Body of pancreas (tissue), 4 donors: ENCODE measurements at regions not wholly inside any gene's neighbourhood (a gene's known extent, or its start where the extent isn't known, plus 50 kb on each side); places are given as distances from the start of the nearest gene placed in this dataset.

Source experiments
- ATAC-seq: fragments of 150-250 bp; one replicate; pipeline ENCODE4 v1.9.1; 2016
- DNase-seq, 4 donors: peaks; one replicate each; pipeline ENCODE4 v3.0.0-alpha.2; 2019
- H3K27ac ChIP-seq, 4 donors: fragments of 200-600 bp; sonication (generic); 1 replicate in 3 of 4; 2 replicates in 1 of 4; pipeline versions ENCODE4 v1.5.1 to v1.6.1; 2016 to 2019; ENCODE audit warnings: mild to moderate bottlenecking in 1 of 4, mixed read lengths in 1 of 4, moderate library complexity in 1 of 4
- H3K27me3 ChIP-seq, 2 donors: fragments of 200-600 bp; sonication (generic); one replicate each; pipeline ENCODE4 v1.6.0; 2016; ENCODE audit warnings: mild to moderate bottlenecking in 1 of 2
- H3K36me3 ChIP-seq, 2 donors: fragments of 200-600 bp; sonication (generic); replicated peaks in 1 of 2; 2 replicates each; pipeline ENCODE4 v1.5.1; 2016; ENCODE audit warnings: low read depth in 2 of 2; ENCODE audit not compliant: insufficient read depth in 1 of 2
- H3K4me1 ChIP-seq: fragments of 200-600 bp; sonication (generic); one replicate; pipeline ENCODE4 v1.6.0; 2016
- H3K4me3 ChIP-seq, 2 donors: fragments of 200-600 bp; sonication (generic); 1 replicate in 1 of 2; 2 replicates in 1 of 2; pipeline ENCODE4 v1.5.1; 2016 to 2019
- H3K9me3 ChIP-seq, 3 donors: fragments of 200-600 bp; sonication (generic); 1 replicate in 2 of 3; 2 replicates in 1 of 3; pipeline ENCODE4 v1.5.1; 2016
- CTCF ChIP-seq, 7 experiments: fragments of 450-650 bp in 4 of 7; fragments of 200-600 bp in 3 of 7; sonication (generic) in 3 of 7; IDR thresholded peaks; one replicate each; pipeline ENCODE4 v1.5.1; 2016 to 2019; ENCODE audit warnings: antibody characterized with exemption in 7 of 7
- POLR2A ChIP-seq, 3 donors: fragments of 450-650 bp; IDR thresholded peaks; one replicate each; pipeline ENCODE4 v1.6.1; 2016; ENCODE audit warnings: antibody characterized with exemption in 3 of 3, mild to moderate bottlenecking in 2 of 3
- WGBS, 2 donors: methylation state at CpG; one replicate each; pipeline ENCODE4 v1.1.5; 2017; 5-methylcytosine and 5-hydroxymethylcytosine counted together
- intact Hi-C: fragments of 100-400 bp; cut with DNase I; formaldehyde crosslinking; loops from one replicate; pipeline ENCODE4 v1.15.1; 2023

GRCh38 chr18:60319129-60319528 lies 53.4 kb downstream of the MC4R start:
- Histone ChIP-seq H3K27ac (no peak overlapping the region), H3K9me3 (peaks cover 0 to 5% (median 0%) of the 10 kb centered on the region in 3 donors), H3K36me3 (no peaks in the 10 kb centered on the region), H3K27me3 (no peaks in the 10 kb centered on the region), H3K4me1 (no peaks in the 10 kb centered on the region), H3K4me3 (no peak overlapping the region)
- DNase-seq (no peak), ATAC-seq (no peak)
- no peak for TF ChIP-seq CTCF (IDR thresholded peaks at IDR 0.05)
- no peak for TF ChIP-seq POLR2A (IDR thresholded peaks at IDR 0.05)
- intact Hi-C loops = no loop called here

- Histone ChIP-seq H3K4me1 (no peaks in the 10 kb centered on the region), H3K9me3 (no peaks in the 10 kb centered on the region), H3K27ac (no peak overlapping the region), H3K36me3 (no peaks in the 10 kb centered on the region), H3K27me3 (no peaks in the 10 kb centered on the region), H3K4me3 (no peak overlapping the region)
- TF ChIP-seq CTCF (IDR thresholded peaks at IDR 0.05) = no peak
- no peak for TF ChIP-seq POLR2A (IDR thresholded peaks at IDR 0.05)
- no peak for DNase-seq
- intact Hi-C loops = no loop called here
- ATAC-seq = no peak
- 40 to 46% methylated on average over 1 of the region's 1 CpG for WGBS, 2 donors
These were observed 60.8 kb downstream of the MC4R start for GRCh38 chr18:60311676-60312360.

GRCh38 chr18:60295674-60296073 lies 76.9 kb downstream of the MC4R start:
- ATAC-seq (no peak), DNase-seq (no peak)
- Histone ChIP-seq H3K9me3 (no peaks in the 10 kb centered on the region), H3K4me3 (no peak overlapping the region), H3K27me3 (no peaks in the 10 kb centered on the region), H3K36me3 (no peaks in the 10 kb centered on the region), H3K27ac (no peak overlapping the region), H3K4me1 (no peaks in the 10 kb centered on the region)
- TF ChIP-seq POLR2A (IDR thresholded peaks at IDR 0.05) (no peak), CTCF (IDR thresholded peaks at IDR 0.05) (no peak)
- intact Hi-C loops = no loop called here
- WGBS, 2 donors = 17 to 23% methylated on average over 4 of the region's 4 CpGs

GRCh38 chr18:60292186-60292585 lies 80.4 kb downstream of the MC4R start:
- TF ChIP-seq CTCF (IDR thresholded peaks at IDR 0.05) (no peak), POLR2A (IDR thresholded peaks at IDR 0.05) (no peak)
- Histone ChIP-seq H3K27ac (no peak overlapping the region), H3K36me3 (no peaks in the 10 kb centered on the region), H3K4me3 (no peak overlapping the region), H3K4me1 (no peaks in the 10 kb centered on the region), H3K9me3 (no peaks in the 10 kb centered on the region), H3K27me3 (no peaks in the 10 kb centered on the region)
- no peak for ATAC-seq
- no peak for DNase-seq
- 72 to 79% methylated on average over 4 of the region's 4 CpGs for WGBS, 2 donors
- intact Hi-C loops = no loop called here

- no peak for TF ChIP-seq CTCF (IDR thresholded peaks at IDR 0.05)
- no peak for TF ChIP-seq POLR2A (IDR thresholded peaks at IDR 0.05)
- DNase-seq (no peak), ATAC-seq (no peak)
- Histone ChIP-seq H3K27me3 (no peaks in the 10 kb centered on the region), H3K4me3 (no peak overlapping the region), H3K27ac (no peak overlapping the region), H3K9me3 (no peaks in the 10 kb centered on the region), H3K4me1 (no peaks in the 10 kb centered on the region), H3K36me3 (no peaks in the 10 kb centered on the region)
- 14 to 15% methylated on average over 1 of the region's 1 CpG for WGBS, 2 donors
- intact Hi-C loops = no loop called here
These were observed 93.2 kb downstream of the MC4R start for GRCh38 chr18:60279391-60279790.
